AG09319 (cell line): ENCODE measurements at regions not wholly inside any gene's neighbourhood (a gene's known extent, or its start where the extent isn't known, plus 50 kb on each side); places are given as distances from the start of the nearest gene placed in this dataset.
"Not testable (repeated sequence)": the region's sequence is repeated elsewhere in the genome, so short reads cannot be mapped to it uniquely, and the experiment has no call there.

Experiments
- DNase-seq: peaks from one replicate; pipeline ENCODE4 v3.0.0-alpha.2; 2010; ENCODE audit warnings: low read depth; ENCODE audit errors: extremely low read depth
- TF ChIP-seq, protein P1 (sequence below): IDR thresholded peaks from 2 replicates; pipeline ENCODE4 v1.5.1; 2011; ENCODE audit warnings: low read depth, mild to moderate bottlenecking, inconsistent platforms, low read length, moderate library complexity

DNA sequence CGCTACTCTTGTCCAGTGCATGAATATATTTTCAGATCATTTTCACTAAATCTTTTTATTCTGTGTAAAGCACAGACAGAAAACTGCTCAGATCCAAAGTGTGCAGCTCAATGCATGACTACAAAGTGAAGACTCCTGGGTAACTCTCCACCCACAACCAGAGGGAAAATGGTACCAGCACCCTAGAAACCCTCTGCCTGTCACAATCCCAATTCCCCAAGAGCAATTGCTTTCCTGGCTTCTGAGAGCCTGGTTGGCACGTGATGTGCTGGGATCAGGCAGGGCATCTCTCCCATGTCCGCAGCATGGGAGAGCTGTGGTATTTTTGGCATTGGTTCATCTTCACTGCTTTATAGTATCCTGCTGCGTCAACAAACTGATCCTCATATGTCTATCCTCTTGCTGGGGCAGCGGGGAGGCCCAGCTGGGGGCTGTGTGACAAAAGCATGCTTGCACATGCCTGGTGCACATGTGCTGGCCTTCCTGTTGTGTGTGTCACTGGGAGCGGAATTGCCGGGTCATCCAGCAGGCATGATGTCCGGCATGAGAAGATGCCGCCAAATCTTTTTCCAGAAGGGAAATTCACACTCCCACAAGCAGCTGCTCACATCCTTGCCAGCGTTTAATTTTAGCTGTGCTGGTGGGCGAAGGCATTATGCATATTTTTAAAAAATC lies 278.9 kb upstream of the FOXF1 start:
- TF ChIP-seq, protein P1, sequence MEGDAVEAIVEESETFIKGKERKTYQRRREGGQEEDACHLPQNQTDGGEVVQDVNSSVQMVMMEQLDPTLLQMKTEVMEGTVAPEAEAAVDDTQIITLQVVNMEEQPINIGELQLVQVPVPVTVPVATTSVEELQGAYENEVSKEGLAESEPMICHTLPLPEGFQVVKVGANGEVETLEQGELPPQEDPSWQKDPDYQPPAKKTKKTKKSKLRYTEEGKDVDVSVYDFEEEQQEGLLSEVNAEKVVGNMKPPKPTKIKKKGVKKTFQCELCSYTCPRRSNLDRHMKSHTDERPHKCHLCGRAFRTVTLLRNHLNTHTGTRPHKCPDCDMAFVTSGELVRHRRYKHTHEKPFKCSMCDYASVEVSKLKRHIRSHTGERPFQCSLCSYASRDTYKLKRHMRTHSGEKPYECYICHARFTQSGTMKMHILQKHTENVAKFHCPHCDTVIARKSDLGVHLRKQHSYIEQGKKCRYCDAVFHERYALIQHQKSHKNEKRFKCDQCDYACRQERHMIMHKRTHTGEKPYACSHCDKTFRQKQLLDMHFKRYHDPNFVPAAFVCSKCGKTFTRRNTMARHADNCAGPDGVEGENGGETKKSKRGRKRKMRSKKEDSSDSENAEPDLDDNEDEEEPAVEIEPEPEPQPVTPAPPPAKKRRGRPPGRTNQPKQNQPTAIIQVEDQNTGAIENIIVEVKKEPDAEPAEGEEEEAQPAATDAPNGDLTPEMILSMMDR = no peak
- no peak for DNase-seq

DNA sequence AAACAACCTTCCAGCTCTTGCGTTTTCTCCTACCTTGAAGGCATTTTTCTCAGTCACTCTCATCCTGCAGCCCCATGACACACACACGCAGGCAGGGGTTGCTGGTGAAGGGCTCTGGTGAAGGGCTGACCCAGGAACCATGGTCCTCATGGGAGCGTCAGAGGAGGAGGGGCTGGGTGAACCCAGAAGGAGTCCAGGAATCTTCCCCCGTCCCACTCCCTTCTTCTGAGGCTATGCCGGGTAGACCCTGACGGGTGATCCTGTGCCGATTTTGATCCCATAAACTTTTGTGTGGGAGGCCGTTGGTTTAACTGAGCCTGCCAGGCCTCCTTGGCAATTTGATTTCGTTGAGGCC lies 278.4 kb upstream of the FOXF1 start:
- no peak for DNase-seq
- TF ChIP-seq, protein P1 = no peak

DNA sequence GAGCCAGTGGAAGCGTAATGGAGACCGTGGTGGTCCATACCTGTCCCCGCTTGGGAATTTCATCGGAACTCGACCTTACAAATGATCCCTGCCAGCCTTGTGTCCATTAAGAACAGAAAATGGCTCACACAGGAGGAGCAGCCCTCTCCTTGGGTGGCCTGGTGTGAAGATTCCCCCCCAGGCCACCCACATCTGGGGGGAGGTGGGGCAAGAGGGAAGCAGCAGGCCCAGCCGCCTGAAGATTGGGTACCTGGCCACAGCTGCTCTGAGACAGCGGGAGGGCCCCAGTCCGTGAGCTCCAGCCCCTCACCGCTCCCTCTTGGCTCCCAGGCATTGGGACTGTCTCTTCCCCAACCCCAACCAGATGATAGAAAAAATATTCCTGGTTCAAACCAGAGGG lies 277.8 kb upstream of the FOXF1 start:
- no peak for DNase-seq
- TF ChIP-seq, protein P1 = no peak

DNA sequence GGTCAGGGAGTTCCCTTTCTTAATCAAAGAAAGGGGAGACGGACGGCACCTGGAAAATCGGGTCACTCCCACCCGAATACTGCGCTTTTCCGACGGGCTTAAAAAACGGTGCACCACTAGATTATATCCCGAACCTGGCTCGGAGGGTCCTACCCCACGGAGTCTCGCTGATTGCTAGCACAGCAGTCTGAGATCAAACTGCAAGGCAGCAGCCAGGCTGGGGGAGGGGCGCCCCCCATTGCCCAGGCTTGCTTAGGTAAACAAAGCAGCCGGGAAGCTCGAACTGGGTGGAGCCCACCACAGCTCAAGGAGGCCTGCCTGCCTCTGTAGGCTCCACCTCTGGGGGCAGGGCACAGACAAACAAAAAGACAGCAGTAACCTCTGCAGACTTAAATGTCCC lies 276.8 kb upstream of the FOXF1 start:
- not testable (repeated sequence) for DNase-seq

DNA sequence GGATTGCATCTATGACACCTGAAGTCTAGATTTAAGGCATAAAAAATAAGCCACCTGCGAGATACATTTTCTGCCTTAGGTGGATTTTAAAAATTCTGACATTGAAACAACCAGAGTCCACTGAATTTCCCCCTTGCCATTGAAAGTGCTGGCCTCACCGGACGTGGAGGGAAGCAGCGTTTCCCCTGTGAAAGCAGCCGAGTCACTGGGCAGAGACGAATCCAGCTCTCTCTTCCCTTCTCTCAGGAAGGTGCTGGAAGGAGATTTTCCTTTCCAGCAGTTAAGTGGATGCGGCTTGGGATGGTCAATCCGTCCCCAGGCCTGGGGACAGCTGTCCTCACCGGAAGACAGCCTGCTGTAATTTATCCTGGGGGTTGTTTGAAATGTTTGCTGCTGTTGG lies 270.9 kb upstream of the FOXF1 start:
- DNase-seq = no peak
- TF ChIP-seq, protein P1 = no peak

DNA sequence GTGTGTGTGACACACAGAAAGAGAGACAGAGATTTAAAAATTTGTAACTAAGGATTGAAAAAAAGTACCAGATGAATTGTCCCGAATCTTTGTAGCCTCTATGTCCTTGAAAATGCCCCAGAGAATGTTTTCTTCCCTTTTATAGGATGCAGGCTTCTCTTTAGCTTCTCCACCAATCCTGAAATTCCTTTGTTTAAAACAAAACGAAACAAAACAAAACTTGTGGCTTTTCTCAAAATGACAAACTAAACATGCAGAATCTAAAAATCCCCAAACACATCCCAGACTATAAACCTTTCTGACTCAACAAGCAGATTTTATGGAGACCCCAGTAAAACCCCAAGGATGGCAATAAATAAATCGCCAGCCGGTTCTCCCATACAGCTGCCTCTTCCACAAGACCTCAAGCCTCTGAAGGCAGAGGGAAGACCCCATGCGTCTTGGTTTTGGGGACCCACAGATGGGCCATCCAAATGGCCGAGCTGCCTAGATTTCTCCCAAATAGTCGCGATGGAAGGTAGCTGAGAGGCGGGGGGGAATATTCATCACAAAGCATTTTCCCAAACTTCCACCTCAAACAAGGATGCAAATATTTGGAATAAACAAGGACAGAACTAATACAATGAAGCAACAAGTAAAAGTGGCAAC lies 269.5 kb upstream of the FOXF1 start:
- TF ChIP-seq, protein P1 = no peak
- DNase-seq = no peak

DNA sequence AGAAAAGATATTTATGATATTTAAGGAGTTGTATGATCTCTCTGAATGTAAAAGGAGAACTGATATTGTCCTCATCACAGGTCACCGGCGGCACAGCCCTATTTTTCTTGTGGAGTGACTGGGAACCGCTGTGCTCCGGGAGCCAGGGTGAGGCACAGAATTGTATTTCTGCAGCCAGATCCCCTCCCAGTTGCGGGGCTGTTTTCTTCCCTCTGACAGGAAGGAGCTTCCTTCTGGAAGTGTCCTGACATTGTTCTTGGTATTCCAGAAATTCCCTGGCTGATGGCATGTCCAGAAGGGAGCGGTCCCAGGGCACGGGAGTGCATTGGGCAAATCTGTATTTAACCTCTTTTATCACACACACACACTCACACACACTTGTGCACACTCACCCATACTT lies 268.6 kb upstream of the FOXF1 start:
- TF ChIP-seq, protein P1 = no peak
- no peak for DNase-seq
